IMR-90 (cell line): ENCODE measurements at regions not wholly inside any gene's neighbourhood (a gene's known extent, or its start where the extent isn't known, plus 50 kb on each side); places are given as distances from the start of the nearest gene placed in this dataset.

Experiments
- ATAC-seq: fragments of 200-7000 bp; cut with Tn5 transposase; 2 replicates; pipeline ENCODE4 v1.9.1; 2020; ENCODE audit warnings: low read depth, mild to moderate bottlenecking, moderate library complexity
- BruUV-seq: library from RNA; stranded (reverse); fragments of 400-500 nt; replicated peaks from 2 replicates; lab custom pipeline; 2021; lab: Mats Ljungman, UMichigan
- CTCF ChIA-PET: fragments of 300-600 bp; formaldehyde crosslinking; extraction: SDS; loops from one replicate; lab custom pipeline; 2021; ENCODE audit warnings: antibody characterized with exemption; lab: Yijun Ruan, JAX
- POLR2A ChIA-PET: fragments of 300-600 bp; sonication (Branson Sonifier 250); formaldehyde crosslinking; loops from one replicate; lab custom pipeline; 2022; ENCODE audit warnings: antibody characterized with exemption; ENCODE audit not compliant: unreplicated experiment; lab: Charles Lee
- DNase-seq: peaks from one replicate; pipeline ENCODE4 v3.0.0; 2013
- H2AFZ ChIP-seq: replicated peaks from 2 replicates; pipeline ENCODE3; 2013; ENCODE audit warnings: low read length, mild to moderate bottlenecking; ENCODE audit not compliant: poor library complexity
- H2AK5ac ChIP-seq: 2 replicates; pipeline ENCODE4 v1.6.1; 2013; ENCODE audit warnings: low read depth, low read length, inconsistent platforms
- H2AK9ac ChIP-seq: replicated peaks from 2 replicates; pipeline ENCODE3; 2013; ENCODE audit warnings: mild to moderate bottlenecking, low read depth, low read length, moderate library complexity; ENCODE audit not compliant: poor library complexity
- H2BK120ac ChIP-seq: 2 replicates; pipeline ENCODE4 v1.6.1; 2013; ENCODE audit warnings: low read depth, low read length, inconsistent platforms
- H2BK15ac ChIP-seq: 3 replicates; pipeline ENCODE4 v1.6.1; 2013; ENCODE audit warnings: low read depth, low read length, inconsistent platforms
- H2BK20ac ChIP-seq: 2 replicates; pipeline ENCODE4 v1.6.1; 2013; ENCODE audit warnings: low read depth, mild to moderate bottlenecking, inconsistent platforms, low read length, moderate library complexity
- H2BK5ac ChIP-seq: 2 replicates; pipeline ENCODE4 v1.6.1; 2013; ENCODE audit warnings: mild to moderate bottlenecking, low read depth, low read length, inconsistent platforms; ENCODE audit not compliant: poor library complexity, severe bottlenecking
- H3K14ac ChIP-seq: replicated peaks from 2 replicates; pipeline ENCODE4 v1.6.1; 2013; ENCODE audit warnings: low read depth, low read length, inconsistent platforms
- H3K18ac ChIP-seq: 2 replicates; pipeline ENCODE4 v1.6.1; 2013; ENCODE audit warnings: low read depth, low read length, control low read depth
- H3K23ac ChIP-seq: 2 replicates; pipeline ENCODE4 v1.6.1; 2013; ENCODE audit warnings: low read depth, low read length, inconsistent platforms
- H3K27ac ChIP-seq: 2 replicates; pipeline ENCODE4 v1.5.1; 2013; ENCODE audit warnings: mild to moderate bottlenecking, control low read depth, low read length; ENCODE audit not compliant: insufficient read depth
- H3K27me3 ChIP-seq: 2 replicates; pipeline ENCODE4 v1.6.1; 2013; ENCODE audit warnings: low read length; ENCODE audit not compliant: control insufficient read depth, insufficient read depth
- H3K36me3 ChIP-seq: 2 replicates; pipeline ENCODE4 v1.6.1; 2013; ENCODE audit warnings: low read length, mixed read lengths; ENCODE audit not compliant: control insufficient read depth, insufficient read depth
- H3K4ac ChIP-seq: 2 replicates; pipeline ENCODE4 v1.6.1; 2013; ENCODE audit warnings: low read depth, low read length, inconsistent platforms
- H3K4me1 ChIP-seq: 2 replicates; pipeline ENCODE4 v1.6.1; 2013; ENCODE audit warnings: low read length, mixed read lengths; ENCODE audit not compliant: control insufficient read depth, insufficient read depth
- H3K4me2 ChIP-seq: 2 replicates; pipeline ENCODE4 v1.6.1; 2013; ENCODE audit warnings: low read depth, mild to moderate bottlenecking, control low read depth, low read length, moderate library complexity
- H3K4me3 ChIP-seq: 2 replicates; pipeline ENCODE4 v1.5.1; 2013; ENCODE audit warnings: low read depth, mild to moderate bottlenecking, control low read depth, low read length, moderate library complexity; ENCODE audit not compliant: insufficient read depth
- H3K56ac ChIP-seq: 2 replicates; pipeline ENCODE4 v1.6.1; 2013; ENCODE audit warnings: low read length, inconsistent platforms; ENCODE audit not compliant: insufficient read depth; ENCODE audit errors: extremely low read depth
- H3K79me1 ChIP-seq, 2 experiments: 2 replicates each; pipeline ENCODE4 v1.6.1; 2013; ENCODE audit warnings: low read length in 2 of 2, inconsistent platforms in 1 of 2, low read depth in 1 of 2
- H3K9ac ChIP-seq: 2 replicates; pipeline ENCODE4 v1.6.1; 2013; ENCODE audit warnings: low read depth, low read length, control low read depth
- H3K9me1 ChIP-seq: 2 replicates; pipeline ENCODE4 v1.6.1; 2013; ENCODE audit warnings: low read length, inconsistent platforms; ENCODE audit not compliant: insufficient read depth
- H3K9me3 ChIP-seq: 2 replicates; pipeline ENCODE4 v1.6.1; 2013; ENCODE audit warnings: low read length; ENCODE audit not compliant: control insufficient read depth, insufficient read depth
- H4K20me1 ChIP-seq: 2 replicates; pipeline ENCODE4 v1.6.1; 2013; ENCODE audit warnings: low read length, inconsistent platforms; ENCODE audit not compliant: insufficient read depth
- H4K5ac ChIP-seq: 2 replicates; pipeline ENCODE4 v1.6.1; 2013; ENCODE audit warnings: mild to moderate bottlenecking, low read depth, low read length, control low read depth
- H4K8ac ChIP-seq, 2 experiments: 2 replicates each; pipeline ENCODE4 v1.6.1; 2013; ENCODE audit warnings: low read depth in 2 of 2, low read length in 2 of 2, control low read depth in 1 of 2, inconsistent platforms in 1 of 2
- H4K91ac ChIP-seq: 2 replicates; pipeline ENCODE4 v1.6.1; 2013; ENCODE audit warnings: low read depth, low read length, inconsistent platforms; ENCODE audit not compliant: insufficient read depth
- CHD1 ChIP-seq: IDR thresholded peaks from 2 replicates; pipeline ENCODE4 v1.6.1; 2012; ENCODE audit warnings: low read depth, low read length, improper control_type of control experiment
- ELK1 ChIP-seq: fragments of 150-350 bp; IDR thresholded peaks from 2 replicates; pipeline ENCODE4 v1.6.1; 2016; ENCODE audit warnings: low read depth, mild to moderate bottlenecking, low read length, moderate library complexity, borderline replicate concordance
- NFE2L2 ChIP-seq: fragments of 150-350 bp; IDR thresholded peaks from 2 replicates; pipeline ENCODE4 v1.6.1; 2016; ENCODE audit warnings: low read depth, mild to moderate bottlenecking, low read length
- WGBS, 2 experiments: methylation state at CpG; one replicate each; pipeline versions ENCODE4 v1.1.5 to v1.1.7; 2013; ENCODE audit warnings: missing lambda C conversion rate in 2 of 2; ENCODE audit not compliant: insufficient read length in 1 of 2; ENCODE audit errors: extremely low coverage in 2 of 2; 5-methylcytosine and 5-hydroxymethylcytosine counted together
- dilution Hi-C: fragments of 300-500 bp; cut with HindIII; formaldehyde crosslinking; loops from one replicate; pipeline ENCODE4 v1.14.3; 2018; ENCODE audit warnings: low sequenced_read_pairs; ENCODE audit not compliant: unreplicated experiment
- in situ Hi-C: fragments of 300-500 bp; cut with MboI; formaldehyde crosslinking; loops from 3 replicates; pipeline ENCODE4 v1.14.3; 2019; ENCODE audit warnings: low sequenced_read_pairs, inconsistent platforms, mixed read lengths
- intact Hi-C: fragments of 100-400 bp; cut with micrococcal nuclease; formaldehyde crosslinking; loops from 2 replicates; pipeline ENCODE4 v1.10.0; 2022

- no peak overlapping the region for H3K23ac ChIP-seq
- no peak overlapping the region for H2BK5ac ChIP-seq
- no peak overlapping the region for H4K91ac ChIP-seq
- H3K79me1 ChIP-seq: no peaks in the 10 kb centered on the region
- peaks cover 14% of the 10 kb centered on the region for H3K27me3 ChIP-seq
- no peak for TF ChIP-seq NFE2L2
- TF ChIP-seq ELK1: no peak
- TF ChIP-seq CHD1: no peak
- H2BK15ac ChIP-seq: no peak overlapping the region
- ATAC-seq: no peak
- H4K8ac ChIP-seq: no peak overlapping the region
- H3K18ac ChIP-seq: no peak overlapping the region
- in situ Hi-C loops: no loop called here
- H3K4me3 ChIP-seq: no peak overlapping the region
- no peak overlapping the region for H3K27ac ChIP-seq
- intact Hi-C loops: no loop called here
- no peaks in the 10 kb centered on the region for H3K36me3 ChIP-seq
- H2BK120ac ChIP-seq: no peak overlapping the region
- H4K5ac ChIP-seq: no peak overlapping the region
- no peak overlapping the region for H3K56ac ChIP-seq
- no peaks in the 10 kb centered on the region for H4K20me1 ChIP-seq
- no peak overlapping the region for H2BK20ac ChIP-seq
- H2AK5ac ChIP-seq: no peak overlapping the region
- H3K4ac ChIP-seq: no peak overlapping the region
- no peak overlapping the region for H3K4me2 ChIP-seq
- no TSS peak for BruUV-seq
- no peaks in the 10 kb centered on the region for H3K9me1 ChIP-seq
- ChIA-PET CTCF (interaction anchor here (1.0 kb wide), 1 partner anchor 8 kb away, joined by 3 read pairs; no protein-coding TSS in a partner anchor), POLR2A (no interaction called here)
- no peak overlapping the region for H2AK9ac ChIP-seq
- no peak overlapping the region for H2AFZ ChIP-seq
- no peak for DNase-seq
- no peaks in the 10 kb centered on the region for H3K4me1 ChIP-seq
- dilution Hi-C loops: no loop called here
- no peak overlapping the region for H3K9ac ChIP-seq
- no peaks in the 10 kb centered on the region for H3K9me3 ChIP-seq
- no CpG with 5 or more reads among the region's 2 CpGs for WGBS, 2 experiments
- H3K14ac ChIP-seq: no peak overlapping the region
Observed at GRCh38 chr2:128651000-128651399, 332.3 kb upstream of the HS6ST1 start.
